Stomach (tissue), 8 donors: ENCODE measurements at regions not wholly inside any gene's neighbourhood (a gene's known extent, or its start where the extent isn't known, plus 50 kb on each side); places are given as distances from the start of the nearest gene placed in this dataset.

Experiments used
- DNase-seq, 2 donors: peaks; one replicate each; pipeline versions ENCODE4 v3.0.0 to v3.0.0-alpha.2; 2013 to 2019
- H3K27ac ChIP-seq, 5 donors: fragments of 200-600 bp in 4 of 5; sonication (generic) in 4 of 5; one replicate each; pipeline ENCODE4 v1.5.1; 2013 to 2019; ENCODE audit warnings: mild to moderate bottlenecking in 1 of 5, moderate library complexity in 1 of 5
- H3K27me3 ChIP-seq, 3 donors: fragments of 200-600 bp; sonication (generic); one replicate each; pipeline ENCODE4 v1.5.1; 2017 to 2019; ENCODE audit warnings: mixed run types in 1 of 3
- H3K36me3 ChIP-seq, 4 donors: fragments of 200-600 bp; sonication (generic); 1 replicate in 3 of 4; 2 replicates in 1 of 4; pipeline ENCODE4 v1.5.1; 2016 to 2019
- H3K4me1 ChIP-seq, 4 donors: fragments of 200-600 bp; sonication (generic); one replicate each; pipeline ENCODE4 v1.5.1; 2016 to 2019
- H3K4me3 ChIP-seq, 4 donors: fragments of 200-600 bp; sonication (generic) in 3 of 4; one replicate each; pipeline ENCODE4 v1.5.1; 2016 to 2019; ENCODE audit warnings: mild to moderate bottlenecking in 1 of 4
- H3K9me3 ChIP-seq, 4 donors: fragments of 200-600 bp; sonication (generic); one replicate each; pipeline ENCODE4 v1.5.1; 2016 to 2019
- EP300 ChIP-seq: sonication (generic); formaldehyde crosslinking; IDR thresholded peaks from one replicate; pipeline ENCODE4 v1.6.1; 2017; ENCODE audit warnings: antibody characterized with exemption
- POLR2A ChIP-seq, 4 donors: fragments of 450-650 bp; IDR thresholded peaks; one replicate each; pipeline ENCODE4 v1.6.1; 2016; ENCODE audit warnings: antibody characterized with exemption in 4 of 4, control low read depth in 2 of 4, mild to moderate bottlenecking in 1 of 4, moderate library complexity in 1 of 4
- POLR2AphosphoS5 ChIP-seq, 3 donors: sonication (generic); formaldehyde crosslinking; IDR thresholded peaks; one replicate each; pipeline ENCODE4 v1.6.1; 2016; ENCODE audit warnings: antibody characterized with exemption in 3 of 3
- WGBS, 5 donors: extraction: QIAGEN DNeasy Blood & Tissue Kit in 3 of 5; methylation state at CpG; one replicate each; pipeline versions ENCODE4 v1.1.5 to v1.1.7; 2013 to 2018; 5-methylcytosine and 5-hydroxymethylcytosine counted together
- intact Hi-C: fragments of 100-400 bp; cut with DNase I; formaldehyde crosslinking; loops from one replicate; pipeline ENCODE4 v1.15.1; 2023; ENCODE audit warnings: low total_unique reads
- TF ChIP-seq, protein P1 (sequence below), 7 experiments: fragments of 450-650 bp in 4 of 7; fragments of 200-600 bp in 3 of 7; sonication (generic) in 3 of 7; IDR thresholded peaks; one replicate each; pipeline ENCODE4 v1.5.1; 2016 to 2019; ENCODE audit warnings: antibody characterized with exemption in 7 of 7, control low read depth in 2 of 7, mild to moderate bottlenecking in 1 of 7
- donor health status: healthy with polysubstance abuse.
- donor health status: Bipolar disorder and iron deficiency.
- donor health status: healthy.

DNA sequence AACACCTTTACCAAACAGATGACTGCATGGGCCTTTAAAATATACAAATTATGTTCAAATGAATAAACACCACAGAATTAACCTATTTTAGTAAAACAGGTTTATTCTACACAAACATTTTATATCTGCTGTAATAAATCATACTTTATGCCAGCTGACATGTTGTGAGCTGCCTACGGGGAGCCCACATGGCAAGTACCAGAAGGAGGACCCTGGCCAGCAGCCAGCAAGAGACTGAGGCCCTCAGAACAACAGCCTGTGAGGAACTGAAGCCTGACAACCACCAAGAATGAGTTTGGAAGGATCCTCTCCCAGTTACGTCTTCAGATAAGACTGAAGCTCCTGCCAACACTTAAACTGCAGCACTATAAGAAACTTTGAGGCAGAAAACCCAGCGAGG lies 377.0 kb downstream of the PDGFC start:
- H3K9me3 ChIP-seq: no peaks in the 10 kb centered on the region
- H3K4me1 ChIP-seq: peaks cover 0 to 23% (median 5%) of the 10 kb centered on the region in 4 donors
- no peaks in the 10 kb centered on the region for H3K36me3 ChIP-seq
- H3K27ac ChIP-seq: no peak overlapping the region
- 18 to 32% (median 29%) methylated on average over 3 of the region's 3 CpGs for whole genome bisulfite sequencing, 5 donors
- DNase-seq: peak; percentile 27 to 45
- H3K27me3 ChIP-seq: no peaks in the 10 kb centered on the region
- intact Hi-C loops: no loop called here
- TF ChIP-seq POLR2AphosphoS5 (IDR thresholded peaks at IDR 0.05): no peak
- H3K4me3 ChIP-seq: no peak overlapping the region

DNA sequence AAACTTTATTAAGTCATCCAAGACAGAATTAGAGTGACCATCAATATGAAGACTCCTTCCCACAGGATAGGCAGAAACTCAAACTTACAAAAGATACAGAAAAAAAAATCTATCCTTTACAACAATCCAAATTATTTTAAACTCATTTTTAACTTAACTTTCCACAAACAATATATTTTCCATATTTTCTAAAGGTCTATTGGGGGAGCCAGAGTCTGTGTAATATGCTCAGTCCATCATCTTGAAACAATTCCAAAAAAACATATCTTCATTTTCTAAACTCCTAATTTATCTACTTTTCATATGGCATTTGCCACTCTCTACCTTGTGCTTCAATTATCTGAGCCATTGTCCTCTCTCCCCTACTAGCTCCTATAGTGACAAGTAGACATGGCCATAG lies 378.1 kb downstream of the PDGFC start:
- Histone ChIP-seq H3K9me3 (no peaks in the 10 kb centered on the region), H3K4me1 (peaks cover 0 to 19% (median 5%) of the 10 kb centered on the region in 4 donors), H3K4me3 (no peak overlapping the region), H3K27ac (no peak overlapping the region), H3K27me3 (no peaks in the 10 kb centered on the region), H3K36me3 (no peaks in the 10 kb centered on the region)
- intact Hi-C loops: no loop called here
- TF ChIP-seq, protein P1, sequence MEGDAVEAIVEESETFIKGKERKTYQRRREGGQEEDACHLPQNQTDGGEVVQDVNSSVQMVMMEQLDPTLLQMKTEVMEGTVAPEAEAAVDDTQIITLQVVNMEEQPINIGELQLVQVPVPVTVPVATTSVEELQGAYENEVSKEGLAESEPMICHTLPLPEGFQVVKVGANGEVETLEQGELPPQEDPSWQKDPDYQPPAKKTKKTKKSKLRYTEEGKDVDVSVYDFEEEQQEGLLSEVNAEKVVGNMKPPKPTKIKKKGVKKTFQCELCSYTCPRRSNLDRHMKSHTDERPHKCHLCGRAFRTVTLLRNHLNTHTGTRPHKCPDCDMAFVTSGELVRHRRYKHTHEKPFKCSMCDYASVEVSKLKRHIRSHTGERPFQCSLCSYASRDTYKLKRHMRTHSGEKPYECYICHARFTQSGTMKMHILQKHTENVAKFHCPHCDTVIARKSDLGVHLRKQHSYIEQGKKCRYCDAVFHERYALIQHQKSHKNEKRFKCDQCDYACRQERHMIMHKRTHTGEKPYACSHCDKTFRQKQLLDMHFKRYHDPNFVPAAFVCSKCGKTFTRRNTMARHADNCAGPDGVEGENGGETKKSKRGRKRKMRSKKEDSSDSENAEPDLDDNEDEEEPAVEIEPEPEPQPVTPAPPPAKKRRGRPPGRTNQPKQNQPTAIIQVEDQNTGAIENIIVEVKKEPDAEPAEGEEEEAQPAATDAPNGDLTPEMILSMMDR (IDR thresholded peaks at IDR 0.05): no peak
- TF ChIP-seq POLR2AphosphoS5 (IDR thresholded peaks at IDR 0.05) (no peak), POLR2A (IDR thresholded peaks at IDR 0.05) (no peak), EP300 (no peak)
- no peak for DNase-seq

DNA sequence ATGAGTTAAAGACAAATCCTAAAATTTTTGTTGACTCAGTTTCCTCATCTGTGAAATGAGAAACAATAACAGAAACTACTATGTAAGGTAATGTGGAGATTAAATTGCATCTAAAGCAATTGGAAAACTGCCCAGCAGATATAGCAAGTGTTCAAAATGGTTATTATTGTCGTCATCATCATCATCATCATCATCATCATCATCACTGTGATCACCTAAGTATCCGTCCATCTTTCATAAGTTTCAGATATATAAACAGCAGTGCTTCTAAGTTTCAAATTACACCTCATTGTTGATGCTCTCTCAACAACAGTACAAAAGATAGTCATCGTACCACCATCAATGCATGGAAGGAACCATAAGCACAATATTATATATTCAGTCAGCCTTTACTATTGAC lies 379.9 kb downstream of the PDGFC start:
- TF ChIP-seq POLR2AphosphoS5 (IDR thresholded peaks at IDR 0.05) (no peak), EP300 (no peak), POLR2A (IDR thresholded peaks at IDR 0.05) (no peak)
- TF ChIP-seq, protein P1 (IDR thresholded peaks at IDR 0.05): no peak
- 84 to 93% (median 87%) methylated on average over 3 of the region's 3 CpGs for WGBS, 5 donors
- peaks cover 0 to 7% (median 0%) of the 10 kb centered on the region in 4 donors for H3K4me1 ChIP-seq
- DNase-seq: no peak
- no peaks in the 10 kb centered on the region for H3K36me3 ChIP-seq
- H3K27ac ChIP-seq: no peak overlapping the region
- intact Hi-C loops: no loop called here
- no peak overlapping the region for H3K4me3 ChIP-seq
- H3K27me3 ChIP-seq: no peaks in the 10 kb centered on the region
- no peaks in the 10 kb centered on the region for H3K9me3 ChIP-seq

DNA sequence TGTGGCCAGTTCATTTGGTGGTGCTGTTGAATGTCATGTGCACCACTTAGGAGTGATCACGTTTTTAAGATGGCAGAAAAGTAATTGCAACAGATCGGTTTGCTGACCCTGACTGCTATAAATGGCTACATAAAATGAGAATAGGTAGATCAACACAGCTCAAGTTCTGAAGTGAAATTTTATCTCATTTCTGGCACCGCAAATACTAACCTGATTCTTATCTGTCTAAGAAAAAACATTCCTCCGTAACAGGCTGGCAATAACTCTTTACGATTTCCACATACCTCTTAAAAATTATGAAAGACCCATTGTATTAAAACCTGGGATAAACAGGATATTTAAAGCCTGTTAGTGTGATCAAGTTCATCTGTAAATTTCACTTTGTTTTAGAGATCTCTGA lies 387.5 kb downstream of the PDGFC start:
- H3K27ac ChIP-seq: no peak overlapping the region
- TF ChIP-seq POLR2A (IDR thresholded peaks at IDR 0.05) (no peak), POLR2AphosphoS5 (IDR thresholded peaks at IDR 0.05) (no peak), EP300 (no peak)
- TF ChIP-seq, protein P1 (IDR thresholded peaks at IDR 0.05): no peak
- intact Hi-C loops: no loop called here
- no peak for DNase-seq
- H3K36me3 ChIP-seq: no peaks in the 10 kb centered on the region
- WGBS, 5 donors: 32 to 60% (median 45%) methylated on average over 5 of the region's 5 CpGs
- no peak overlapping the region for H3K4me3 ChIP-seq
- no peaks in the 10 kb centered on the region for H3K9me3 ChIP-seq
- no peaks in the 10 kb centered on the region for H3K27me3 ChIP-seq
- peaks cover 0 to 11% (median 0%) of the 10 kb centered on the region in 4 donors for H3K4me1 ChIP-seq

DNA sequence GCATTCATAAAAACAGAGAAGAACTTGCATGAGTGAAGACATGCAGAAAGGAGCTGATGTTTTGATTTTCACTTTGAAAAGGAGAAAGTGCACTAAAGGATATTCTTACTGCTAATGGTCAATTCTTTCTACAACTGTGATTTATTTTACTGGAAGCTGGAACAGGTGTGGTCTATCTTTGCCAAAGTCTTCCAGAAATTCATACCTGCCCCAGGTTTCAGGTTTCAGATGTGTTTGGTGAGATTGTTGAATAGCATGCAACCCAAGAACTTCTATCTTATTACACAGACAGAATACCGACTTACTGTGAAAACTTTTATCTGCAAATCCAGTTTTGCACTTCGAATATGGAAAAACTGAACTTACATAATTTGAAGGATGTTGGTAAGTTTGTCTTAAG lies 388.3 kb downstream of the PDGFC start:
- intact Hi-C loops: no loop called here
- H3K4me1 ChIP-seq: peaks cover 0 to 11% (median 0%) of the 10 kb centered on the region in 4 donors

More for the DNA sequence above, 388.3 kb downstream of the PDGFC start:
- Histone ChIP-seq H3K27me3 (no peaks in the 10 kb centered on the region), H3K9me3 (no peaks in the 10 kb centered on the region), H3K36me3 (no peaks in the 10 kb centered on the region), H3K4me3 (no peak overlapping the region), H3K27ac (no peak overlapping the region)
- TF ChIP-seq, protein P1 (IDR thresholded peaks at IDR 0.05): no peak
- no peak for TF ChIP-seq POLR2AphosphoS5 (IDR thresholded peaks at IDR 0.05)
- TF ChIP-seq POLR2A (IDR thresholded peaks at IDR 0.05): no peak
- TF ChIP-seq EP300: no peak
- 82 to 86% (median 85%) methylated on average over 2 of the region's 2 CpGs for WGBS, 5 donors
- DNase-seq: no peak
